ENCODE measurements at regions not wholly inside any gene's neighbourhood (a gene's known extent, or its start where the extent isn't known, plus 50 kb on each side); places are given as distances from the start of the nearest gene placed in this dataset.

GRCh38 chr5:127184851-127185250 is 105.7 kb upstream of the MEGF10 start:
- H3K36me3 ChIP-seq (ENCODE audit: control insufficient read depth in 4 of 4, insufficient read depth in 3 of 4, low read depth in 1 of 4, low read length in 3 of 4) = no peaks in the 10 kb centered on the region
- 77% methylated on average over 4 of the region's 4 CpGs for WGBS
- H3K27me3 ChIP-seq (ENCODE audit: control insufficient read depth in 4 of 4, insufficient read depth in 4 of 4, low read length in 3 of 4) = no peaks in the 10 kb centered on the region
- no peak overlapping the region for H3K9ac ChIP-seq (ENCODE audit: low read depth in 1 of 2, low read length in 2 of 2)
- no peak overlapping the region for H3K27ac ChIP-seq (ENCODE audit: low read depth in 1 of 2, low read length in 2 of 2)
- H3K9me3 ChIP-seq (ENCODE audit: control insufficient read depth in 4 of 4, low read length in 3 of 4) = no peaks in the 10 kb centered on the region
- TF ChIP-seq GABPA (IDR thresholded peaks at IDR 0.05 in 1 of 2, conservative IDR thresholded peaks at IDR 0.05 in 1 of 2) = no peak
- TF ChIP-seq, protein P1, sequence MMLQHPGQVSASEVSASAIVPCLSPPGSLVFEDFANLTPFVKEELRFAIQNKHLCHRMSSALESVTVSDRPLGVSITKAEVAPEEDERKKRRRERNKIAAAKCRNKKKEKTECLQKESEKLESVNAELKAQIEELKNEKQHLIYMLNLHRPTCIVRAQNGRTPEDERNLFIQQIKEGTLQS (IDR thresholded peaks at IDR 0.05) = no peak
- TF ChIP-seq EGR1 (IDR thresholded peaks at IDR 0.05; ENCODE audit: low read depth in 2 of 2) = no peak
- no peak for TF ChIP-seq HNF4G (IDR thresholded peaks at IDR 0.05)
- no peak for TF ChIP-seq SP1 (IDR thresholded peaks at IDR 0.05)
- no peak for TF ChIP-seq RAD21 (IDR thresholded peaks at IDR 0.05)
- TF ChIP-seq RXRA (IDR thresholded peaks at IDR 0.05) = no peak
- TF ChIP-seq MAX (IDR thresholded peaks at IDR 0.05) = no peak
- TF ChIP-seq HNF4A (conservative IDR thresholded peaks at IDR 0.05) = no peak
- TF ChIP-seq FOXA2 (IDR thresholded peaks at IDR 0.05) = no peak
- TF ChIP-seq, protein P2, sequence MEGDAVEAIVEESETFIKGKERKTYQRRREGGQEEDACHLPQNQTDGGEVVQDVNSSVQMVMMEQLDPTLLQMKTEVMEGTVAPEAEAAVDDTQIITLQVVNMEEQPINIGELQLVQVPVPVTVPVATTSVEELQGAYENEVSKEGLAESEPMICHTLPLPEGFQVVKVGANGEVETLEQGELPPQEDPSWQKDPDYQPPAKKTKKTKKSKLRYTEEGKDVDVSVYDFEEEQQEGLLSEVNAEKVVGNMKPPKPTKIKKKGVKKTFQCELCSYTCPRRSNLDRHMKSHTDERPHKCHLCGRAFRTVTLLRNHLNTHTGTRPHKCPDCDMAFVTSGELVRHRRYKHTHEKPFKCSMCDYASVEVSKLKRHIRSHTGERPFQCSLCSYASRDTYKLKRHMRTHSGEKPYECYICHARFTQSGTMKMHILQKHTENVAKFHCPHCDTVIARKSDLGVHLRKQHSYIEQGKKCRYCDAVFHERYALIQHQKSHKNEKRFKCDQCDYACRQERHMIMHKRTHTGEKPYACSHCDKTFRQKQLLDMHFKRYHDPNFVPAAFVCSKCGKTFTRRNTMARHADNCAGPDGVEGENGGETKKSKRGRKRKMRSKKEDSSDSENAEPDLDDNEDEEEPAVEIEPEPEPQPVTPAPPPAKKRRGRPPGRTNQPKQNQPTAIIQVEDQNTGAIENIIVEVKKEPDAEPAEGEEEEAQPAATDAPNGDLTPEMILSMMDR (IDR thresholded peaks at IDR 0.05; ENCODE audit: low read depth, low read length, missing input control) = no peak
- TF ChIP-seq, protein P3, sequence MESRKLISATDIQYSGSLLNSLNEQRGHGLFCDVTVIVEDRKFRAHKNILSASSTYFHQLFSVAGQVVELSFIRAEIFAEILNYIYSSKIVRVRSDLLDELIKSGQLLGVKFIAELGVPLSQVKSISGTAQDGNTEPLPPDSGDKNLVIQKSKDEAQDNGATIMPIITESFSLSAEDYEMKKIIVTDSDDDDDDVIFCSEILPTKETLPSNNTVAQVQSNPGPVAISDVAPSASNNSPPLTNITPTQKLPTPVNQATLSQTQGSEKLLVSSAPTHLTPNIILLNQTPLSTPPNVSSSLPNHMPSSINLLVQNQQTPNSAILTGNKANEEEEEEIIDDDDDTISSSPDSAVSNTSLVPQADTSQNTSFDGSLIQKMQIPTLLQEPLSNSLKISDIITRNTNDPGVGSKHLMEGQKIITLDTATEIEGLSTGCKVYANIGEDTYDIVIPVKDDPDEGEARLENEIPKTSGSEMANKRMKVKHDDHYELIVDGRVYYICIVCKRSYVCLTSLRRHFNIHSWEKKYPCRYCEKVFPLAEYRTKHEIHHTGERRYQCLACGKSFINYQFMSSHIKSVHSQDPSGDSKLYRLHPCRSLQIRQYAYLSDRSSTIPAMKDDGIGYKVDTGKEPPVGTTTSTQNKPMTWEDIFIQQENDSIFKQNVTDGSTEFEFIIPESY (IDR thresholded peaks at IDR 0.05) = no peak
- TF ChIP-seq YY1 (IDR thresholded peaks at IDR 0.05) = no peak
- no peak for TF ChIP-seq REST (IDR thresholded peaks at IDR 0.05)
- TF ChIP-seq TAF1 (conservative IDR thresholded peaks at IDR 0.05) = no peak
- TF ChIP-seq NR2F2 (IDR thresholded peaks at IDR 0.05) = no peak
- no peak for TF ChIP-seq FOXA1 (IDR thresholded peaks at IDR 0.05)
- no peak for TF ChIP-seq JUND (IDR thresholded peaks at IDR 0.05)
- H3K4me1 ChIP-seq (ENCODE audit: control insufficient read depth in 4 of 4, insufficient read depth in 4 of 4, low read length in 3 of 4) = no peaks in the 10 kb centered on the region
- DNase-seq (ENCODE audit: low spot score) = no peak
- H3K4me3 ChIP-seq (ENCODE audit: low read depth in 1 of 3, low read length in 3 of 3) = no peak overlapping the region

Measured in liver (tissue), 8 donors.